ENCODE measurements at regions not wholly inside any gene's neighbourhood (a gene's known extent, or its start where the extent isn't known, plus 50 kb on each side); places are given as distances from the start of the nearest gene placed in this dataset.

GRCh38 chr12:89243771-89244170 is 108.5 kb downstream of the DUSP6 start:
- TF ChIP-seq CTCF (IDR thresholded peaks at IDR 0.05 in 4 of 5, conservative IDR thresholded peaks at IDR 0.05 in 1 of 5), result no peak
- TF ChIP-seq POLR2A (IDR thresholded peaks at IDR 0.05), result no peak
